Thyroid gland (tissue), 4 donors: ENCODE measurements at regions not wholly inside any gene's neighbourhood (a gene's known extent, or its start where the extent isn't known, plus 50 kb on each side); places are given as distances from the start of the nearest gene placed in this dataset.

ENCODE experiments used
- DNase-seq, 2 donors: peaks; one replicate each; pipeline ENCODE4 v3.0.0-alpha.2; 2019
- H3K27ac ChIP-seq, 3 donors: fragments of 200-600 bp; sonication (generic); 1 replicate in 2 of 3; 2 replicates in 1 of 3; pipeline ENCODE4 v1.5.1; 2016 to 2019; ENCODE audit warnings: mild to moderate bottlenecking in 1 of 3, moderate library complexity in 1 of 3
- H3K27me3 ChIP-seq: fragments of 200-600 bp; sonication (generic); one replicate; pipeline ENCODE4 v1.5.1; 2019
- H3K36me3 ChIP-seq, 2 donors: fragments of 200-600 bp; sonication (generic); one replicate each; pipeline ENCODE4 v1.5.1; 2016 to 2019
- H3K4me1 ChIP-seq, 2 donors: fragments of 200-600 bp; sonication (generic); one replicate each; pipeline ENCODE4 v1.5.1; 2017 to 2019
- H3K4me3 ChIP-seq, 3 donors: fragments of 200-600 bp; sonication (generic); replicated peaks in 1 of 3; 1 replicate in 2 of 3; 2 replicates in 1 of 3; pipeline ENCODE4 v1.5.1; 2016; ENCODE audit warnings: mild to moderate bottlenecking in 1 of 3
- H3K9me3 ChIP-seq: fragments of 200-600 bp; sonication (generic); one replicate; pipeline ENCODE4 v1.5.1; 2017
- CTCF ChIP-seq, 6 experiments: fragments of 200-600 bp in 3 of 6; fragments of 450-650 bp in 3 of 6; sonication (generic) in 3 of 6; IDR thresholded peaks; one replicate each; pipeline ENCODE4 v1.5.1; 2016 to 2019; ENCODE audit warnings: antibody characterized with exemption in 6 of 6, mild to moderate bottlenecking in 2 of 6, inconsistent platforms in 1 of 6, moderate library complexity in 1 of 6
- POLR2A ChIP-seq, 2 donors: fragments of 450-650 bp; IDR thresholded peaks; one replicate each; pipeline ENCODE4 v1.6.1; 2017; ENCODE audit warnings: antibody characterized with exemption in 2 of 2, mild to moderate bottlenecking in 2 of 2, moderate library complexity in 1 of 2
- WGBS, 2 donors: methylation state at CpG; one replicate each; pipeline ENCODE4 v1.1.5; 2017; 5-methylcytosine and 5-hydroxymethylcytosine counted together
- intact Hi-C: fragments of 100-400 bp; cut with DNase I; formaldehyde crosslinking; loops from one replicate; pipeline ENCODE4 v1.15.1; 2023

- no peak overlapping the region for H3K27ac ChIP-seq
- WGBS, 2 donors = 90 to 91% methylated on average over 4 of the region's 4 CpGs
- TF ChIP-seq POLR2A (IDR thresholded peaks at IDR 0.05) (no peak), CTCF (IDR thresholded peaks at IDR 0.05) (no peak)
- DNase-seq = no peak
- H3K27me3 ChIP-seq = no peaks in the 10 kb centered on the region
- no peaks in the 10 kb centered on the region for H3K36me3 ChIP-seq
- no peaks in the 10 kb centered on the region for H3K9me3 ChIP-seq
- H3K4me1 ChIP-seq = no peaks in the 10 kb centered on the region
- intact Hi-C loops = no loop called here
- no peak overlapping the region for H3K4me3 ChIP-seq
These were observed 452.5 kb upstream of the THRB start for GRCh38 chr3:24947103-24947502.

- H3K27ac ChIP-seq = no peak overlapping the region
- DNase-seq = no peak
- no peaks in the 10 kb centered on the region for H3K9me3 ChIP-seq
- no peak overlapping the region for H3K4me3 ChIP-seq
- intact Hi-C loops = no loop called here
- TF ChIP-seq CTCF (IDR thresholded peaks at IDR 0.05) (no peak), POLR2A (IDR thresholded peaks at IDR 0.05) (no peak)
- H3K4me1 ChIP-seq = no peaks in the 10 kb centered on the region
- WGBS, 2 donors = 93 to 96% methylated on average over 4 of the region's 4 CpGs
- H3K27me3 ChIP-seq = no peaks in the 10 kb centered on the region
- H3K36me3 ChIP-seq = no peaks in the 10 kb centered on the region
These were observed 456.5 kb upstream of the THRB start for GRCh38 chr3:24951180-24951579.

GRCh38 chr3:24952388-24952787, 457.7 kb upstream of the THRB start:
- no peak for DNase-seq
- H3K4me1 ChIP-seq = no peaks in the 10 kb centered on the region
- no peak overlapping the region for H3K4me3 ChIP-seq
- WGBS, 2 donors = 82 to 85% methylated on average over 6 of the region's 6 CpGs
- H3K27ac ChIP-seq = no peak overlapping the region
- intact Hi-C loops = no loop called here
- H3K9me3 ChIP-seq = no peaks in the 10 kb centered on the region
- no peak for TF ChIP-seq POLR2A (IDR thresholded peaks at IDR 0.05)
- H3K36me3 ChIP-seq = no peaks in the 10 kb centered on the region
- H3K27me3 ChIP-seq = no peaks in the 10 kb centered on the region

GRCh38 chr3:24953060-24953771, 458.6 kb upstream of the THRB start:
- H3K36me3 ChIP-seq = no peaks in the 10 kb centered on the region
- no peak overlapping the region for H3K4me3 ChIP-seq
- H3K27ac ChIP-seq = no peak overlapping the region
- no peaks in the 10 kb centered on the region for H3K4me1 ChIP-seq
- DNase-seq = no peak
- H3K9me3 ChIP-seq = no peaks in the 10 kb centered on the region
- intact Hi-C loops = no loop called here
- WGBS, 2 donors = 73 to 79% methylated on average over 5 of the region's 5 CpGs
- H3K27me3 ChIP-seq = no peaks in the 10 kb centered on the region
- TF ChIP-seq POLR2A (IDR thresholded peaks at IDR 0.05) (no peak), CTCF (IDR thresholded peaks at IDR 0.05) (no peak)

GRCh38 chr3:24956613-24957012, 462.0 kb upstream of the THRB start:
- Histone ChIP-seq H3K9me3 (no peaks in the 10 kb centered on the region), H3K36me3 (no peaks in the 10 kb centered on the region), H3K4me3 (no peak overlapping the region), H3K27ac (no peak overlapping the region), H3K27me3 (no peaks in the 10 kb centered on the region), H3K4me1 (no peaks in the 10 kb centered on the region)
- TF ChIP-seq POLR2A (IDR thresholded peaks at IDR 0.05) (no peak), CTCF (IDR thresholded peaks at IDR 0.05) (no peak)
- 79 to 89% methylated on average over 4 of the region's 4 CpGs for WGBS, 2 donors
- DNase-seq = no peak
- intact Hi-C loops = no loop called here
